IMR-90 (cell line): ENCODE measurements at regions not wholly inside any gene's neighbourhood (a gene's known extent, or its start where the extent isn't known, plus 50 kb on each side); places are given as distances from the start of the nearest gene placed in this dataset.

Source experiments
- BHLHE40 ChIP-seq: fragments of 150-350 bp; IDR thresholded peaks from 2 replicates; pipeline ENCODE4 v1.6.1; 2016; ENCODE audit warnings: mild to moderate bottlenecking, low read depth, low read length
- CEBPB ChIP-seq: IDR thresholded peaks from 2 replicates; pipeline ENCODE4 v1.6.1; 2012; ENCODE audit warnings: low read depth, low read length, improper control_type of control experiment
- FOS ChIP-seq: fragments of 150-350 bp; IDR thresholded peaks from 2 replicates; pipeline ENCODE4 v1.6.1; 2016; ENCODE audit warnings: low read depth, low read length
- MAFK ChIP-seq: IDR thresholded peaks from 2 replicates; pipeline ENCODE4 v1.6.1; 2012; ENCODE audit warnings: low read depth, low read length, improper control_type of control experiment
- MXI1 ChIP-seq: IDR thresholded peaks from 2 replicates; pipeline ENCODE4 v1.6.1; 2012; ENCODE audit warnings: low read depth, mild to moderate bottlenecking, low read length, moderate library complexity, borderline replicate concordance
- NFE2L2 ChIP-seq: fragments of 150-350 bp; IDR thresholded peaks from 2 replicates; pipeline ENCODE4 v1.6.1; 2016; ENCODE audit warnings: low read depth, mild to moderate bottlenecking, low read length
- POLR2A ChIP-seq: IDR thresholded peaks from 2 replicates; pipeline ENCODE4 v1.6.1; 2012; ENCODE audit warnings: mild to moderate bottlenecking, low read depth, low read length
- RFX5 ChIP-seq: IDR thresholded peaks from 2 replicates; pipeline ENCODE4 v1.8.0; 2012; ENCODE audit warnings: low read depth, mild to moderate bottlenecking, low read length, moderate library complexity
- SMC3 ChIP-seq: fragments of 150-350 bp; IDR thresholded peaks from 2 replicates; pipeline ENCODE4 v1.6.1; 2016; ENCODE audit warnings: low read depth, mild to moderate bottlenecking, antibody characterized with exemption, low read length, moderate library complexity
- TF ChIP-seq, protein P1 (sequence below): conservative IDR thresholded peaks from 2 replicates; pipeline ENCODE4 v1.5.1; 2012; ENCODE audit warnings: mild to moderate bottlenecking, low read depth, low read length, improper control_type of control experiment
- TF ChIP-seq, protein P2 (sequence below): fragments of 150-350 bp; IDR thresholded peaks from 2 replicates; pipeline ENCODE4 v1.6.1; 2017; ENCODE audit warnings: mild to moderate bottlenecking, antibody characterized with exemption, low read length, low read depth
- TF ChIP-seq, protein P3 (sequence below): fragments of 150-350 bp; IDR thresholded peaks from 2 replicates; pipeline ENCODE4 v1.6.1; 2016; ENCODE audit warnings: low read depth, mild to moderate bottlenecking, low read length, moderate library complexity, borderline replicate concordance

DNA sequence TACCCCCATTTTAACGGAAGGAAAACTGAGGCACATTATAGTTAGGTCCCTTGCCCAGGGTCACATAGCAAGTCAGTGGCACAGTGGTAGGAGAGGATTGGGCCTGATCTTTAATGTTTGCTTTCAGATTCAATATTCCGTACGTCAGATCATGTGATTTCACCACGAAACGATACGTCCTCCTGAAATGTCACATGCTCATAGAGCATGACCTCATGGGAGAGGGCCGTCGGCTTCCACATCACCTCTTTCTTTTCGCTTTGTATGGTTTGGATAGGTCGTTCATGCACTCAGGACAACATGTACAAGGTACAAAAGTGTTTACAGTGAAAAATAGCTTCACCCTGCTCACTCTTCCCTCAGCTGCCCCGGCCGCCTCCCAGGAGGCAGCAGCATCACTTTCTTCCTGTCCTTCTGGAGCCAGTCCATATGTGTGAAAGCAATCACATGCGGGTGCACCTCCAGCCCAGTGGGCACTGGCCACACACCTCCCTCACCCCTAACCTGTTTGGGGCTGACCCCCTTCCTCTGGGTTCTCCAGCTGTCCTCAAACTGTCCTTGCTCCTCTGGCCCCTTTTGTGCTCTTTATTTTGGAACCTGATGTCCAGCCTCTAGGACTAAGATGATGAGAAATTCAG is 199.9 kb downstream of the FOXL1 start:
- TF ChIP-seq, protein P1, sequence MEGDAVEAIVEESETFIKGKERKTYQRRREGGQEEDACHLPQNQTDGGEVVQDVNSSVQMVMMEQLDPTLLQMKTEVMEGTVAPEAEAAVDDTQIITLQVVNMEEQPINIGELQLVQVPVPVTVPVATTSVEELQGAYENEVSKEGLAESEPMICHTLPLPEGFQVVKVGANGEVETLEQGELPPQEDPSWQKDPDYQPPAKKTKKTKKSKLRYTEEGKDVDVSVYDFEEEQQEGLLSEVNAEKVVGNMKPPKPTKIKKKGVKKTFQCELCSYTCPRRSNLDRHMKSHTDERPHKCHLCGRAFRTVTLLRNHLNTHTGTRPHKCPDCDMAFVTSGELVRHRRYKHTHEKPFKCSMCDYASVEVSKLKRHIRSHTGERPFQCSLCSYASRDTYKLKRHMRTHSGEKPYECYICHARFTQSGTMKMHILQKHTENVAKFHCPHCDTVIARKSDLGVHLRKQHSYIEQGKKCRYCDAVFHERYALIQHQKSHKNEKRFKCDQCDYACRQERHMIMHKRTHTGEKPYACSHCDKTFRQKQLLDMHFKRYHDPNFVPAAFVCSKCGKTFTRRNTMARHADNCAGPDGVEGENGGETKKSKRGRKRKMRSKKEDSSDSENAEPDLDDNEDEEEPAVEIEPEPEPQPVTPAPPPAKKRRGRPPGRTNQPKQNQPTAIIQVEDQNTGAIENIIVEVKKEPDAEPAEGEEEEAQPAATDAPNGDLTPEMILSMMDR = no peak
- TF ChIP-seq POLR2A (no peak), BHLHE40 (no peak), CEBPB (no peak), RFX5 (no peak), SMC3 (no peak), MXI1 (no peak), FOS (no peak), MAFK (no peak), NFE2L2 (no peak)
- TF ChIP-seq, protein P2, sequence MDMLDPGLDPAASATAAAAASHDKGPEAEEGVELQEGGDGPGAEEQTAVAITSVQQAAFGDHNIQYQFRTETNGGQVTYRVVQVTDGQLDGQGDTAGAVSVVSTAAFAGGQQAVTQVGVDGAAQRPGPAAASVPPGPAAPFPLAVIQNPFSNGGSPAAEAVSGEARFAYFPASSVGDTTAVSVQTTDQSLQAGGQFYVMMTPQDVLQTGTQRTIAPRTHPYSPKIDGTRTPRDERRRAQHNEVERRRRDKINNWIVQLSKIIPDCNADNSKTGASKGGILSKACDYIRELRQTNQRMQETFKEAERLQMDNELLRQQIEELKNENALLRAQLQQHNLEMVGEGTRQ = no peak
- TF ChIP-seq, protein P3, sequence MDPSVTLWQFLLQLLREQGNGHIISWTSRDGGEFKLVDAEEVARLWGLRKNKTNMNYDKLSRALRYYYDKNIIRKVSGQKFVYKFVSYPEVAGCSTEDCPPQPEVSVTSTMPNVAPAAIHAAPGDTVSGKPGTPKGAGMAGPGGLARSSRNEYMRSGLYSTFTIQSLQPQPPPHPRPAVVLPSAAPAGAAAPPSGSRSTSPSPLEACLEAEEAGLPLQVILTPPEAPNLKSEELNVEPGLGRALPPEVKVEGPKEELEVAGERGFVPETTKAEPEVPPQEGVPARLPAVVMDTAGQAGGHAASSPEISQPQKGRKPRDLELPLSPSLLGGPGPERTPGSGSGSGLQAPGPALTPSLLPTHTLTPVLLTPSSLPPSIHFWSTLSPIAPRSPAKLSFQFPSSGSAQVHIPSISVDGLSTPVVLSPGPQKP = no peak
